ENCODE measurements at regions not wholly inside any gene's neighbourhood (a gene's known extent, or its start where the extent isn't known, plus 50 kb on each side); places are given as distances from the start of the nearest gene placed in this dataset.

DNA sequence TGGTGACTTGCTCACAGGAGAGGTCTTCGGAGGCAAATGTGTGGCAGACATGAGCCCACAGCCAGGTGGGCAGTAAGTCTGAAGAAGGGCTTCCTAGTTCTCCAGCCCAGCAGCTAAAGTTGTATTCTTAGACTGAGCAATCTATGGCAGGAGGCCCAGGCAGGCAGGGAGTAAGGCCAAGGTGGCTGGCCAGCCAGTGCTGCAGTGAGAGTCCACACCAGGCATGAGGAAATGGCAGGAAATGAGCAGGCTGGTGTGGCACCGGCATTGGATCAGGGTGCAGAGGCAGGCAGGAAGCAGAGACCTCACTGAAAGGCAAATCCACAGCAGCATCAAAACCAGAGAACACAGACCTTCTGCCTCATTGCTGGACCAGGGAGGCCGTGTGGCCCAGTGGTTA, 84.6 kb upstream of the PDE1C start:
- Histone ChIP-seq H4K20me1 (ENCODE audit: insufficient read depth) (no peaks in the 10 kb centered on the region), H3K4me1 (ENCODE audit: control insufficient read depth in 1 of 2, insufficient read depth in 2 of 2, low read length in 2 of 2) (no peaks in the 10 kb centered on the region), H3K36me3 (ENCODE audit: control insufficient read depth in 1 of 2, insufficient read depth in 2 of 2, low read length in 2 of 2) (no peaks in the 10 kb centered on the region), H3K9me3 (ENCODE audit: control insufficient read depth in 1 of 2, insufficient read depth in 1 of 2, low read depth in 1 of 2, low read length in 2 of 2) (no peaks in the 10 kb centered on the region), H3K4me3 (replicated peaks in 1 of 2; ENCODE audit: low read depth in 1 of 2, low read length in 2 of 2) (no peak overlapping the region), H3K4me2 (ENCODE audit: low read length) (no peak overlapping the region), H3K27ac (ENCODE audit: low read depth, low read length) (no peak overlapping the region), H3K9me2 (ENCODE audit: insufficient read depth) (no peaks in the 10 kb centered on the region), H3K27me3 (ENCODE audit: insufficient read depth, low read length) (peaks cover 31% of the 10 kb centered on the region; the same call in 1 of the 2 replicates), H2AFZ (ENCODE audit: low read depth, low read length, poor library complexity, severe bottlenecking) (no peak overlapping the region), H3K9ac (ENCODE audit: low read length) (no peak overlapping the region), H3K79me2 (ENCODE audit: insufficient read depth, low read length) (no peaks in the 10 kb centered on the region)
- TF ChIP-seq, protein P1, sequence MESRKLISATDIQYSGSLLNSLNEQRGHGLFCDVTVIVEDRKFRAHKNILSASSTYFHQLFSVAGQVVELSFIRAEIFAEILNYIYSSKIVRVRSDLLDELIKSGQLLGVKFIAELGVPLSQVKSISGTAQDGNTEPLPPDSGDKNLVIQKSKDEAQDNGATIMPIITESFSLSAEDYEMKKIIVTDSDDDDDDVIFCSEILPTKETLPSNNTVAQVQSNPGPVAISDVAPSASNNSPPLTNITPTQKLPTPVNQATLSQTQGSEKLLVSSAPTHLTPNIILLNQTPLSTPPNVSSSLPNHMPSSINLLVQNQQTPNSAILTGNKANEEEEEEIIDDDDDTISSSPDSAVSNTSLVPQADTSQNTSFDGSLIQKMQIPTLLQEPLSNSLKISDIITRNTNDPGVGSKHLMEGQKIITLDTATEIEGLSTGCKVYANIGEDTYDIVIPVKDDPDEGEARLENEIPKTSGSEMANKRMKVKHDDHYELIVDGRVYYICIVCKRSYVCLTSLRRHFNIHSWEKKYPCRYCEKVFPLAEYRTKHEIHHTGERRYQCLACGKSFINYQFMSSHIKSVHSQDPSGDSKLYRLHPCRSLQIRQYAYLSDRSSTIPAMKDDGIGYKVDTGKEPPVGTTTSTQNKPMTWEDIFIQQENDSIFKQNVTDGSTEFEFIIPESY (IDR thresholded peaks at IDR 0.05; ENCODE audit: extremely low read depth, insufficient replicate concordance, low read length) = no peak
- TF ChIP-seq EZH2phosphoT487 (IDR thresholded peaks at IDR 0.05; ENCODE audit: borderline replicate concordance) = no peak
- TF ChIP-seq ZFX (IDR thresholded peaks at IDR 0.05) = no peak
- TF ChIP-seq SP1 (IDR thresholded peaks at IDR 0.05; ENCODE audit: low read depth) = no peak
- no peak for TF ChIP-seq TCF7L2 (IDR thresholded peaks at IDR 0.05; ENCODE audit: borderline replicate concordance, extremely low read depth, insufficient read depth, insufficient read length)
- TF ChIP-seq YY1 (IDR thresholded peaks at IDR 0.05; ENCODE audit: extremely low read depth, insufficient replicate concordance, low read depth, low read length) = no peak
- TF ChIP-seq, protein P2, sequence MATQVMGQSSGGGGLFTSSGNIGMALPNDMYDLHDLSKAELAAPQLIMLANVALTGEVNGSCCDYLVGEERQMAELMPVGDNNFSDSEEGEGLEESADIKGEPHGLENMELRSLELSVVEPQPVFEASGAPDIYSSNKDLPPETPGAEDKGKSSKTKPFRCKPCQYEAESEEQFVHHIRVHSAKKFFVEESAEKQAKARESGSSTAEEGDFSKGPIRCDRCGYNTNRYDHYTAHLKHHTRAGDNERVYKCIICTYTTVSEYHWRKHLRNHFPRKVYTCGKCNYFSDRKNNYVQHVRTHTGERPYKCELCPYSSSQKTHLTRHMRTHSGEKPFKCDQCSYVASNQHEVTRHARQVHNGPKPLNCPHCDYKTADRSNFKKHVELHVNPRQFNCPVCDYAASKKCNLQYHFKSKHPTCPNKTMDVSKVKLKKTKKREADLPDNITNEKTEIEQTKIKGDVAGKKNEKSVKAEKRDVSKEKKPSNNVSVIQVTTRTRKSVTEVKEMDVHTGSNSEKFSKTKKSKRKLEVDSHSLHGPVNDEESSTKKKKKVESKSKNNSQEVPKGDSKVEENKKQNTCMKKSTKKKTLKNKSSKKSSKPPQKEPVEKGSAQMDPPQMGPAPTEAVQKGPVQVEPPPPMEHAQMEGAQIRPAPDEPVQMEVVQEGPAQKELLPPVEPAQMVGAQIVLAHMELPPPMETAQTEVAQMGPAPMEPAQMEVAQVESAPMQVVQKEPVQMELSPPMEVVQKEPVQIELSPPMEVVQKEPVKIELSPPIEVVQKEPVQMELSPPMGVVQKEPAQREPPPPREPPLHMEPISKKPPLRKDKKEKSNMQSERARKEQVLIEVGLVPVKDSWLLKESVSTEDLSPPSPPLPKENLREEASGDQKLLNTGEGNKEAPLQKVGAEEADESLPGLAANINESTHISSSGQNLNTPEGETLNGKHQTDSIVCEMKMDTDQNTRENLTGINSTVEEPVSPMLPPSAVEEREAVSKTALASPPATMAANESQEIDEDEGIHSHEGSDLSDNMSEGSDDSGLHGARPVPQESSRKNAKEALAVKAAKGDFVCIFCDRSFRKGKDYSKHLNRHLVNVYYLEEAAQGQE (IDR thresholded peaks at IDR 0.05; ENCODE audit: low read depth) = no peak
- TF ChIP-seq EGR1 (IDR thresholded peaks at IDR 0.05; ENCODE audit: low read depth) = no peak
- TF ChIP-seq, protein P3, sequence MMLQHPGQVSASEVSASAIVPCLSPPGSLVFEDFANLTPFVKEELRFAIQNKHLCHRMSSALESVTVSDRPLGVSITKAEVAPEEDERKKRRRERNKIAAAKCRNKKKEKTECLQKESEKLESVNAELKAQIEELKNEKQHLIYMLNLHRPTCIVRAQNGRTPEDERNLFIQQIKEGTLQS (IDR thresholded peaks at IDR 0.05) = no peak
- no TSS peak for BruUV-seq (replicated peaks)
- ChIA-PET CTCF (no interaction called here), POLR2A (no interaction called here), RAD21 (ENCODE audit: low non-redundant PET in 1 of 2, low total read pairs in 2 of 2, uncharacterized antibody in 2 of 2, unreplicated experiment in 2 of 2) (no interaction called here)
- DNase-seq (ENCODE audit: low read depth, low spot score) (no peak), ATAC-seq (no peak)
- intact Hi-C loops (cut with micrococcal nuclease) = no loop called here

Data from HCT116 (cell line).